ENCODE measurements at regions not wholly inside any gene's neighbourhood (a gene's known extent, or its start where the extent isn't known, plus 50 kb on each side); places are given as distances from the start of the nearest gene placed in this dataset.

DNA sequence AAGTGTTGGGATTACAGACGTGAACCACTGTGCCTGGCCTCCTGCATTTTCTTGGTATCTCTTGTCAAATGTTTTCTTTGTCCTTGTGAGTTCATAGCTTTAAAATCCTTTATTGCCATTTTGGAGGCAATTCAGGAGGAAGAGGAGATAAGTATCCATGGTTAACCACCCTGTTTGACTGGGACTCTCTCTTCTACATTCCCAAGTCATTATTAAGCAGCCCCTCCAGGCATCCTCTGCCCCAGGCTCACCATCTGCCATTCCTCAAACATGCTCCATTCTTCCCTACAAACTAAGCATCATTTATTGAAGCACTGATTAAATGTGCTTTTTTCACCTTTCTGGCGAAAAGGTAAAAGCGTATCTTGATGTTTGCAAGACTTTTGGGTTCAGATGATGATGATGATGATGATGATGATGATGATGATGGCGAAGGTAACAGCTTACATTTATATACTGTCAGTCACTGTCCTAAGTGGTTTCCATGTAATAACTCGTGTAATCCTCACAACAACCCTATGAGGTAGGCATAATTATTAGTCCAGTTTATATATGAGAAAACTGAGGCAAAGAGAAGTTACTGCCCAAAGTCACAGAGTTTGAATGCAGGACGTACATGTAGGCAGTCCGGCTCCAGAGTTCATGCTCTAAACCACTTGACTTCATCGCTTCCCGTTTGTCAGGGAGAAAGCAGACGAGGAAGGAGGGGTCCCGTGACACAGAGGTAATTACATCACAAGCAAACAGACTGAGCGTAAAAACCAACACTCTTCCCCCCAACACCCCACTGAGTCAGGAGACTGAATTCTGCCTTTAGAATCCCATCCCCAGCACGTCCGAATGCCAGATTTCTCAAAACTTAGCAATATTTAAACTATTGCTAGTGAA is 69.7 kb upstream of the ACKR3 start:
- Histone ChIP-seq H3K4me1 (no peaks in the 10 kb centered on the region), H3K4me3 (ENCODE audit: low read depth, low read length) (no peak overlapping the region), H3K36me3 (no peaks in the 10 kb centered on the region), H3K27me3 (peaks cover 7% of the 10 kb centered on the region), H3K9me3 (no peaks in the 10 kb centered on the region)
- TF ChIP-seq CTCF (IDR thresholded peaks at IDR 0.05; ENCODE audit: low read depth, low read length), result no peak
- DNase-seq, result no peak

DNA sequence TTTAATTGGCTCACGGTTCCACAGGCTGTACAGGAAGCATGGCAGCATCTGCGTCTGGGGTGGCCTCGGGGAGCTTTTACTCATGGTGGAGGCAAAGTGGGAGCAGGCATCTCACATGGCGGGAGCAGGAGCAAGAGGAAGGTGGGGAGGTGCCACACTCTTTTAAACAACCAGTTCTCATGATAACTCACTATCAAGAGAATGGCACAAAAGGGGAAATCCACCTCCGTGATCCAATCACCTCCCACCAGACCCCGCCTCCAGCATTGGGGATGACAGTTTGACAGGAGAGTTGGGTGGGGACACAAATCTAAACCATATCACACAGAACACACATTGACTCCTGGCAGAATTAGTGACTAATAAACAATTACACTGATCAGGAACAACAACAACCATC is 68.6 kb upstream of the ACKR3 start:
- no peak for DNase-seq
- H3K4me3 ChIP-seq (ENCODE audit: low read depth, low read length), result no peak overlapping the region
- TF ChIP-seq CTCF (IDR thresholded peaks at IDR 0.05; ENCODE audit: low read depth, low read length), result no peak

DNA sequence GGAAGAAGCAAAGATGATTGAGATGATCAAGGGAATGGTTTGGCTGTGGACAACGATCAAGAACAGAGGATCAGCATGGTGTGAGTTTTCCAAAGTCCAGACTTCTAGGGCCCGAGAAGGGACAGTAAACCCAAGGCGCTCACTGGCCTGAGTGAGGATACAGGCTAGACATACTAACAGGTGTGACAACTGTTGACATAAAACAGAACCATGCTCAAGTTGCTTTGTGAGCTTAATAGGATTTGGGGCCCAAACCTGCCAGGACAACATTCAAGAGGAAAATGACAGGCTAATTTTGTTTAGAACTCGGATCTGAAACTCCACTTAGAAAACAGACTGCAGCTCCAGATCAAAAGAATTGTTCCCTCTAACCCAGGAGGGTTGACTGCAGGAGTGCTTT is 68.1 kb upstream of the ACKR3 start:
- H3K9me3 ChIP-seq, result no peaks in the 10 kb centered on the region
- no peak for TF ChIP-seq CTCF (IDR thresholded peaks at IDR 0.05; ENCODE audit: low read depth, low read length)
- no peak for DNase-seq
- H3K4me3 ChIP-seq (ENCODE audit: low read depth, low read length), result no peak overlapping the region
- H3K4me1 ChIP-seq, result no peaks in the 10 kb centered on the region
- H3K27me3 ChIP-seq, result peaks cover 1% of the 10 kb centered on the region
- H3K36me3 ChIP-seq, result no peaks in the 10 kb centered on the region

More for the DNA sequence above, 68.6 kb upstream of the ACKR3 start:
- H3K4me1 ChIP-seq, result no peaks in the 10 kb centered on the region
- no peaks in the 10 kb centered on the region for H3K9me3 ChIP-seq
- H3K27me3 ChIP-seq, result peaks cover 6% of the 10 kb centered on the region
- H3K36me3 ChIP-seq, result no peaks in the 10 kb centered on the region

GRCh38 chr2:236503100-236503499 is 66.5 kb upstream of the ACKR3 start:
- Histone ChIP-seq H3K4me1 (no peaks in the 10 kb centered on the region), H3K36me3 (no peaks in the 10 kb centered on the region), H3K9me3 (no peaks in the 10 kb centered on the region), H3K27me3 (peaks cover 9% of the 10 kb centered on the region), H3K4me3 (ENCODE audit: low read depth, low read length) (no peak overlapping the region)
- peak; percentile 24; the same call in 1 of the 2 replicates for TF ChIP-seq CTCF (IDR thresholded peaks at IDR 0.05; ENCODE audit: low read depth, low read length)
- no peak for DNase-seq

- Histone ChIP-seq H3K4me3 (ENCODE audit: low read depth, low read length) (no peak overlapping the region), H3K9me3 (no peaks in the 10 kb centered on the region), H3K27me3 (peaks cover 10% of the 10 kb centered on the region), H3K4me1 (no peaks in the 10 kb centered on the region), H3K36me3 (no peaks in the 10 kb centered on the region)
- DNase-seq, result no peak
- TF ChIP-seq CTCF (IDR thresholded peaks at IDR 0.05; ENCODE audit: low read depth, low read length), result no peak
These were observed 66.0 kb upstream of the ACKR3 start for GRCh38 chr2:236503583-236503982.

- Histone ChIP-seq H3K4me1 (no peaks in the 10 kb centered on the region), H3K4me3 (ENCODE audit: low read depth, low read length) (no peak overlapping the region), H3K9me3 (no peaks in the 10 kb centered on the region), H3K27me3 (peaks cover 16% of the 10 kb centered on the region), H3K36me3 (no peaks in the 10 kb centered on the region)
- no peak for TF ChIP-seq CTCF (IDR thresholded peaks at IDR 0.05; ENCODE audit: low read depth, low read length)
- DNase-seq, result no peak
These were observed 64.6 kb upstream of the ACKR3 start for GRCh38 chr2:236505041-236505440.

Measured in BE2C (cell line).